HG02870 (cell line): ENCODE measurements at regions not wholly inside any gene's neighbourhood (a gene's known extent, or its start where the extent isn't known, plus 50 kb on each side); places are given as distances from the start of the nearest gene placed in this dataset.
"Not testable (repeated sequence)": the region's sequence is repeated elsewhere in the genome, so short reads cannot be mapped to it uniquely, and the experiment has no call there.

ENCODE experiments used
- ATAC-seq: cut with Tn5 transposase; IDR thresholded peaks from one replicate; pipeline ENCODE4 v1.9.1; 2021; ENCODE audit warnings: mild to moderate bottlenecking, moderate library complexity; ENCODE audit not compliant: unreplicated experiment

DNA sequence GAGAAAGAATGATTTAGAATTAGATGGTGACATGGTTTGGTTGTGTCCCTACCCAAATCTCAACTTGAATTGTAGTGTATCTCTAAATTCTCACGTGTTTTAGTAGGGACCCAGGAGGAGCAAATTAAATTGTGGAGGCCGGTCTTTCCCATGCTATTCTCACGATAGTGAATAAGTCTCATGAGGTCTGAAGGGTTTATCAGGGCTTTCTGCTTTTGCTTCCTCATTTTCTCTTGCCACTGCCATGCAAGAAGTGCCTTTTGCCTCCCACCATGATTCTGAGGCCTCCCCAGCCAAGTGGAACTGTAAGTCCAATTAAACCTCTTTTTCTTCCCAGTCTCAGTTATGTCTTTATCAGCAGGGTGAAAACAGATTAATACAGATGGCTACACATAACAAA is 167.4 kb upstream of the SVIL start:
- no peak for ATAC-seq

DNA sequence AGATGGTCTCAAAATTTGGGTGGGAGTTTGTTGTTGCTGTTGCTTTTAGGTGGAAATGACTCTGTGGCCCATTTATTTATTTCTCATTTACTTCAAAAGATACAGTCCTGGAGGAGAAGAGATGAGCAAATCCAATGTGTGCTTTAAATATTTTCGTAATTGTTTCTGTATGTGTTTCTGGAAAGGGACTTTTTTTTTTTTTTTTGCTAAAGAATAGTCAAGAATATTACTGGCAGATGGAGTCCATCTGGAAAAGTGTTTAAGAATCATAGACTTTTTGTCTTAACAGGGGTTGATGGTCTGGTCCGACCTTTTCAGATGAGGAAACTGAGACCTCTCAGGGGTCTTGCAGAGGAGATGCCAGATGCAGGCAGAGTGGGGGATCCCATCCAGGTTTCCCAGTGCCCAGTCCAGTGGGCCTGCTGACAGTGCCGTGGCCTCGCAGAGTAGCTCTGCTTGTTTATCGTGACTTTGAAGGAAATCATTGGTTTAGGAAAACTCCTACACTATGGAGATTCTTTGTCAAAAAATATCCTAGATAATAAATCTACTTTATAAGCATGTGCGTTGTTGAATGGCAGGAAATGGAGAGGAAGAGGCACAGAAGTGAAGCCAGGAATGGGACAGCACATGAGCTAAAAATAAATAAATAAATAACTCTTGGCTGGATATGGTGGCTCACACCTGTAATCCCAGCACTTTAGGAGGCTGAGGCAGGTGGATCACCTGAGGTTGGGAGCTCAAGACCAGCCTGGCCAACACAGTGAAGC is 164.3 kb upstream of the SVIL start:
- no peak for ATAC-seq

GRCh38 chr10:29797616-29798015 is 162.8 kb upstream of the SVIL start:
- ATAC-seq, result no peak

DNA sequence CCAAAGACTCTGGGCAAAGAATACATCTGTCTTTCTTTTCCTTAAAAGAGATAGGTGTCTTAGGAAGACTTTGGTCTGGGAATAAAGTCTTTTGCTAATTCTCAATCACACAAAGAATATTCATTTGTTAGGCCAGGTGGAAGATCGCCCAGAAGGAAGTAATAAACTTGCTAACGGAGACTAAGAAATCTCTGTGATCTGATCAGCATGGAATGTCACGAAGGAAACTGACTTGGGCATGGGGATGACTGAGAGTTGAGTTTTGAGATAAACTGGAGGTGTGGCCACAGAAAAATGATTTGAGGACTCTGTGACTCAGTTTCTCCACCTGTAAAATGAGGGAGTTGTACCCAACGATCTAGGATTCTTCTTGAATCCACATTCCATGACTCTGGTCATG is 161.1 kb upstream of the SVIL start:
- no peak for ATAC-seq

DNA sequence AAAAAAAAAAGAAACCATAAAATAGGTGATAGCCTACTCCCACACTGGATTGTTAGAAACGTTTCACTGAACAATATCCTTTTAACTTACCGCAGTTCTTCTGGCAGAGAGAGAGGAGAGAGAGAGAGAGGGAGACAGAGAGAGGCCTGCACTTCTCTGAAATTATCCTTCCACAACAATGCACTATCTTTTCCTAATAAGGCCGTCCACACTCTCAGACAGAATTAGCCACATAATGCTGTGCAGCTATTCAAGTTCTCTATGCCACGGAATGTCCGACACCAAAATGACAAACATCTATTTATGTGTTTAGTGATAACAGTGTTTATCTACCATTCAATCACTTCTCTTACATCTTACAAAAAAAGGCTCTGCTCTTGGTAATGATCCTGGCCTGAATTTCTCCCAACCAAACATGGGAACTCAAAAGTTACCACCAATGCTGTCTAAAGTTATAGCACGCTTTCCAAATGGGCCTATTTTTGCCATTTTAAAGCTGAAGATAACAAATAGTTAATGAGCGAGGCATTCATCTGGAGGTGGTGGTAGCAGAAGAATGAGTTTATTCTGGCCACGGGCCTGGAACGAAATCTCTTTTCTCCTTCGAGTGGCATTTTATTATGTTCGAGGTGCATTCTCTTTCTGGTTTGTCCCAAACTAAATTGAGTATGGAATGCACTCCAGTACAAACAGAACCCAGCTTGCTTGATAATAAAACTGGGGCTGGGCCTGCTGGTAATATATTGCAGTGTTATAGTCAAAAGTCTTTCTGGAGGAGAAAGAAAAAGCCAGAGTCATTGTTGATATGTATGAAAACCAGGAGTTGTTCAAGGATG is 160.2 kb upstream of the SVIL start:
- ATAC-seq, result no peak

DNA sequence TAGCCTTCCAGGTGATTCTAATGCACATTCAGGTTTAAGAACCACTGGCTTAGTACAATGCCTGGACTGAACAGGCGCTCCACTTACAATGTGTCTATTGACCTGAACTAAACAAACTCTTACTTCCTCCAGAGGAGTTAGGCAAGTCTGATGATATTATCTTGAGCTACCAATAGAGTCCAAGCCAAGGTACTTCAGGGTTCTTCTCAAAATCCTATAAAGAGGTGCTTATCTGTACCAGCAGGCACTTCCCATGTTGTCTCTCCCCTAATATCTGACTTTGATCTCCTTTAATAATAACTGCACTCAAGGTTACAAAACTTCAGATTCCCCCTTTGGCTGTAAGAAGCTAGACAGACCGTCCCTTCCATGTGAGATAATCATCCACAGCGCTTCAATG is 157.0 kb upstream of the SVIL start:
- no peak for ATAC-seq

GRCh38 chr10:29790207-29790606 is 155.4 kb upstream of the SVIL start:
- no peak for ATAC-seq

GRCh38 chr10:29788113-29788512 is 153.3 kb upstream of the SVIL start:
- ATAC-seq, result no peak

GRCh38 chr10:29785701-29786100 is 150.9 kb upstream of the SVIL start:
- no peak for ATAC-seq

- no peak for ATAC-seq
These were observed 149.5 kb upstream of the SVIL start for GRCh38 chr10:29784175-29784773.

DNA sequence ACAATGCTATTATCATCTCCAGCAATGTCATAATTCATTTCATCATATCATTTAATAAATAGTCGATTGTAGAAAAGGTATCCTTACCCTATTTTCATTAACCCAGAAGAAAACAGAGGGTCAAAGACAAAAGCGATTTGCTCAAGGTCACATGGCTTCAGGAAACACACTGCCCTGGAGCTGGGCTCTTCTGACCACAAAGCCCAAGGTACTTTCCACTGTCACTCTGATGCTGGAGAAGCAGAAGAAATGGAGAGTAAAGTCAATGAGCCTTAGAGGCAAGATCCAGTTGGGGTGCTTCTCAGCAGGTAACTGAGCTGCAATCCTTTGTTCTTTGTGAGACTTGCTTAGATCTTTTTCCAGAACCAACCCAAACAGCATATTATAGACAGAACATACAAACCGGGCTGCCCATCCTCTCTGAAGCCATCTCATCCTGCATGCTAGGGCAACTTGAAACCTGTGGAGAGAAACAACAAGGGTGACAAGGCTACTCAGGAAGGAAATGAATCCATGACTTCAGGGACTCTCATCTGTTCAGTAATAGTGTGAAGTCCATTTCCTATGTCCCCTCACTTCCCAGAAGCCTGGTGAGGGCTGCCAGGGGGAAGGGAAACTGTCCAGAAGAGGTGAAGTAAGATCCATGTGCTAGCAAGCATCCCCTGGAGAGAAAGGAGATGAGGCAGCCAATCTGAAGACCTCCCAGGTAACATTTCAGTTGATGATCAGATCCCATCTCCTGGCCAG is 148.6 kb upstream of the SVIL start:
- ATAC-seq, result no peak

- no peak for ATAC-seq
These were observed 145.9 kb upstream of the SVIL start for GRCh38 chr10:29780639-29781038.

GRCh38 chr10:29780096-29780495 is 145.3 kb upstream of the SVIL start:
- ATAC-seq, result no peak

GRCh38 chr10:29776246-29776645 is 141.5 kb upstream of the SVIL start:
- ATAC-seq, result no peak

DNA sequence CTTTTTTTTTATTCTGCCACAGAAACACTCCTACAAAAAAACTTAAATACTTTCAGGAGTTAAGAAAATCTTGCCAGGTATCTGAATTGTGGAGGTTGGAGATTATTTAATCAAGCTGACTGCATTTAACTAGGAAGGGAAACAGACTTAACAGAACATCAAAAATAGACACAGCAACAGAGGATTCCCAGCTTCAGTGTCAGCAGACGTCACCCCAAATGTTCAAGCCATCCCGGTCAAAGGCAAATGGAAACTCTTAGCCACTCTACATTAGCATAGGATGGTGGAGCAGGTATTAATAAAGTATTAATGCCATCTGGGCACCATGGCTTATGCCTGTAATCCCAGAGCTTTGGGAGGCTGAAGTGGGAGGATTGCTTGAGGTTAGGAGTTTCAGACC is 139.7 kb upstream of the SVIL start:
- no peak for ATAC-seq

GRCh38 chr10:29773675-29774091 is 138.9 kb upstream of the SVIL start:
- ATAC-seq, result no peak

DNA sequence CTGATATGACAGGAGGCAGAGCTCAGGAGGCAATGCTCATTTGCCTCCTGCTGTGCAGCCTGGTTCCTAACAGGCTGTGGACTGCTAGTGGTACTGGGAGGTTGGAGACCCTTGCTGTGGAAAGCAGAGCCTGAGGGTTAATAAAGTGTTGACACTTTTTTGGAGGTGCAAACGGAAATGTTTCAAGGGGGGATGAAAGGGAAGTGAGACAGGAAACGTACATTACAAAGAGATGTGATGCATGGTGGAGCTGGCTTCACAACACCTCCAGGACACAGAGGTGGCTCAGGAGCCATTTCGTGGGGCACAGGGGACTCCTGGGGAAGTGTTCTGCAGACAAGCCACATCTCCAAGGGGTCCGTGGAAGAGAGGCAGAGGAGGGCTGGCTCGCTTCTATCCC is 137.6 kb upstream of the SVIL start:
- ATAC-seq, result no peak

DNA sequence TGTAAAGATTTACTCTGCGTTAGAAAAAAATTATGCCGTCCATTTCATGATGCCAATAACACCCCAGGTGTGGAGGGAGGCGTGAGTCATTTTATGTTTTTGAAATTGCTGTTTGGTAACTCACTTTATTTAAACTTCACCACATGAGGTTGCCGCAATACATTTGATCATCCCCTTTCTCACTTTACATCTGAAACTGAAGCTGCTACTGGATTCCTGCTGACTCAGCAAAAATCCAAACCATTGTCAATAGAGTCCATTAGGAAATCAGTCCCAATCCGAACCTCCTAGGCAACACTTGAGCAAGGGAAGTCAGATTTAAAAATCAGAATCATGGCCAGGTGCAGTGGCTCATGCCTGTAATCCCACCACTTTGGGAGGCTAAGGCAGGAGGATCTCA is 136.6 kb upstream of the SVIL start:
- ATAC-seq, result no peak

- ATAC-seq, result not testable (repeated sequence)
These were observed 134.5 kb upstream of the SVIL start for GRCh38 chr10:29769277-29769676.

- no peak for ATAC-seq
These were observed 133.2 kb upstream of the SVIL start for GRCh38 chr10:29767968-29768367.

- no peak for ATAC-seq
These were observed 132.0 kb upstream of the SVIL start for GRCh38 chr10:29766753-29767152.
